ENCODE measurements at regions not wholly inside any gene's neighbourhood (a gene's known extent, or its start where the extent isn't known, plus 50 kb on each side); places are given as distances from the start of the nearest gene placed in this dataset.

DNA sequence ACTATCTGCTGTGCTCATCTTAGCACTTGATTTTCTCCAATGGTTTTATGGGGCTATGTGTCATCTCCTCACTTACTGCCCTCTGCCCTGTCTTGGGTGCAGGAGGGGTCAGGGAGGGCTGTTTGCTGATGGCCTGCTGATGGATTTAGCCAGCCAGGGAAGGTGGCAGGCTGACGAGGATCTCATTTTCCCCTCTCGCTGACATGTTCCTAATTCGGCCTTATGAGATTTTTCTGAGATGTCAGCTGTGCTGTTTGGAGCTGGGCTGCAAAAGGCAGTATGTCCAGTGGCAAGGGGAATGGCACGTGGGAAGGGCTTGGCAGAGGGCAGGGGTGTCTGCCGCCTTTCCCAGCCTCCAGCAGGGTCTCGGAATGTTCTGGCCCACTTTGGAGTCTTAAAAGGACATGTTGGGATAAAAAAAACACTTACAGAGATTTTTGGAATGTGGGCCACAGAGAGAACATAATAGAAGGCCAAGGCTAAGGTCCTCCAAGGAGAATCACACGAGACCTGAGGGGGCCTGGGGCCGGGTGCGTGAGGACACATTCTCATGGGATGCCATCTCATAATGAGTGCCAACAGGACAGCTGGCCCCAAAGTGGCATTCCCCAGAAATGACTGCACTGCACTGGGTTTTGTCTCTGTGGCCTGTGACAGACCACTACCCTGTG lies 303.8 kb downstream of the TLE3 start:
- DNase-seq (ENCODE audit: low spot score) = peak; percentile 33

DNA sequence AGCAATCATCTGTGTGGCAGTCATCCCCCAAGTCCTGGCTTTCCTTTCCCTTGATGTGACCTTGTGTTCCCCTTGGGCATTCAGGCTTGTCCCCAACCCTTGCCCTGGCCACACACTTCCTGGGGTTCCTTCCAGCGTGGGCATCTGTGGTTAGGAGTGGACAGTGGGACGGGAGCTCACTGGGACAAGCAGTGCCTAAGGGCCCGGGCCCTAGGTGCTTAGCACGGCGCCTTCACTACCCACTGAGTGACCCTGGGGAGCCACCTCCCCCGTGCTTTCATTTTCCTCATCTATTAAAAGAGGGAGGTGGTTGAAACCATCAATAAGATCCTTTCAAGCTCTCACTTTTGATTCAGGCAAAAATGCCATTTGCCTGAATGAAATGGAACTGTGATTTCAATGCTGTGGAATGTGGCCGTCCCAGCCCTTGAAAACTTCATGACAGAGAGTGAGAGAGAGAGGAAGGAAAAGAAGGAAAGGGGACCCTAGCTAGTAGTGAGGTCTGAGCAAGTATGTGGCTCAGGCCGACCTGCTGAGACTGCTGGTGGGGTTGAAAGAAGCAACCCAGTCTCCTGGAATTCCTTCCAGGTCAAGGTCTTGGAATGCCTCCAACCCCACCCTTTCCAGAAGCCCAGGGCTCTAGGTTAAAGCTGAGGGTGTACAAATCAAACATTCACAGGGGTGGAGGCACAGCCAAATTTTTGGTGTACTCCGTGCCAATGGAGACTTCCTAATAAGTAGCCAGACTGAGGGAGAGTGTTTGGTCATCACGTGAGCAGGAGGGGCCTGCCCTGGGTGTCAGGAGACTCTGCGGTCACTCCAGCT lies 302.9 kb downstream of the TLE3 start:
- DNase-seq (ENCODE audit: low spot score) = peak; percentile 78

DNA sequence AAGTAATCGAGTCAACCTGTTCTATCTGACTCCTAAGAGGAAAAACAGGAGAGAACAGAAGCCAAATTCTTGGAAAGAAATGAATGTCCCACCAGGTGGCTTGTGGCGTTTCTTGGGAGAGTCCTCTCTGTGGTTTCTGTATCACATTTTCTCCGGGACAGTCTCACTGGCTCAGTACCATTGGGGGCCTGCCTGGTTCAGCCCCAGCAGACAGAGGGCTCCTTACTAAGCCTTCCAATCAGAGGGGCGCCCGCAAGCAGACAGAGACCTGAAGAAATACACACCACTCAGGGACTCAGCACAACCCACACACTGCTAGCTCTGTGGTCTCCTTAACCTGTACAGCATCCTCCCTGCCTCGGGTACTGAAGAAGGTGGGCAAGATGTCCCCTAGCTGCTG lies 302.1 kb downstream of the TLE3 start:
- no peak for DNase-seq (ENCODE audit: low spot score)

DNA sequence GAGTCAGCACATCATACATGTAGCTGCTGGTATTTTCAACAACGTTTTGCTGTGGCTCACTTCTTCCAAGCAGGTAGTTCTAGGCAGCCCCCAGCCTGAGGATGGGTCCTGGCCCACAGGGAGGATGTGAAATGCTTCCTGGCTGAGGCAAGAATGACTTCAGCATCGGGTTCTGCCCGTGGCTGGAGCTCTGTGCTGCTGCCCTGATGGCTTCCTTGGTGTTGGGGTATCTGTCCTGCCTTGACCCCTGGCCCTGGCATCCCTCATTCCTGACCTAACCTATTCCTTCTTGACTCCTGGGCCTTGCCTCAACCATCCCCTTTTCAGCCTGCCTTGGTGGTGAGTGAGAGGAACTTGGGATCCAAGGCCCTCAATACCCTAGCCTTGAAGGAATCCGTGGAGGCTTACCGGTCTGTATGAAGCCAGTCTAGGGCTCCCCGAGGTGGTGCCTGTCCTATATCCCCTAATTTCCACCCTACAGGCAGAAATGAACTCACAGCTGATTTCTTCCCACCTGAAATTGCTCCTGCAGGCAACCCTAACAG lies 300.6 kb downstream of the TLE3 start:
- DNase-seq (ENCODE audit: low spot score) = no peak

DNA sequence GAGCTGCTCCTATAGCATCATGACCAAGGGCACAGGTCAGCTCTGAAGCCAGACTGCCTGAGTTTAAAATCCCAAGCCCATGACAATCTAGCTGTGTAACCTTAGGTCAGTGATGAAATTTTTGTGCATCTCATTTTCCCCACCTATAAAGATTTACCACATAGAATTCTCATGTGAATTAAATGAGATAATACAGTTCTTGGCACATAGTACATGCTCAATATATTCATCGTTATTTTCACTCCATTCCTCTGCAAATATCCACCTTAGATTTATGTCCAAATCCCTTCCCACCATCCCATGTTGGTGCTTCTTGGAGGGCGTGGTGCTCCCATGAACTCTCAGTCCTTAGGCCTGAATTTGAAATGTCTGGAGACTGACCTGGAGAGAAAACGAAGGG lies 300.1 kb downstream of the TLE3 start:
- no peak for DNase-seq (ENCODE audit: low spot score)

DNA sequence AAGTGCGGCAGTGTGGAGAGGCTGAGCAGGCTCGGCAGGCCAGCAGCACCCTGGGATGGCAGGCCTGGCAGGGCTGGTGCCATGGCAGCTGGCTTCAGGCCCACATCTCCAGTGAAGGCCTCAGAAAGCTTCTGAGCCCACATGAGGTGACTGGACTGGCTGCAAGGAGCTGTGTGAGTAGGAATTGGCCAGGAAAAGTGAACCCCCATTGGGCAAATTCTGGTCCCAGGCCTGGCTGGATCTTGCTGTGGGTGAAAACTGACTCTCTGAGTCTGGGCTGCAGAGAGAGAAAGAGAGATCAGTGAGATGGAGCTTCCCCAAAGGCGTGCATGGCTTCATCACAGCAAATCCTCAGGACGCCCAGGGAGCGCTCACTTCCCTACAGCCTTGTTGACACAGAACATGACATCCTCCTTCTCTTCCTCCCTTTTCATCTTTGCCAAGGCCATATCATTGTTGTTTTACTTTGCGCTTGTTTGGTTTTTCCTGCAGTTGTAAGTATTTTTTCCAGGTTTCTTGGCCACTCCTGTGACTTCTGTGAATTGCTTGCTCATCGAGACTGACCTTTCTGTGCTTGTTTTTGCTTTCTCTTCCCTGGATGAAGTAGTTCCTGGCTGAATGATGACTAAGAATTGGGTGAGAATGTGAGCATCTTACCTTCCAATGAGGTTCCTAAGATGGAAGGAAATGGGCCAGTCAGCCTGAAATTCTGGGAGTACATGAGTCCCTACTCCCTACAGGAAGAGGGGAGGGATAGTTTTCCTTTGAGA lies 299.1 kb downstream of the TLE3 start:
- DNase-seq (ENCODE audit: low spot score) = no peak

DNA sequence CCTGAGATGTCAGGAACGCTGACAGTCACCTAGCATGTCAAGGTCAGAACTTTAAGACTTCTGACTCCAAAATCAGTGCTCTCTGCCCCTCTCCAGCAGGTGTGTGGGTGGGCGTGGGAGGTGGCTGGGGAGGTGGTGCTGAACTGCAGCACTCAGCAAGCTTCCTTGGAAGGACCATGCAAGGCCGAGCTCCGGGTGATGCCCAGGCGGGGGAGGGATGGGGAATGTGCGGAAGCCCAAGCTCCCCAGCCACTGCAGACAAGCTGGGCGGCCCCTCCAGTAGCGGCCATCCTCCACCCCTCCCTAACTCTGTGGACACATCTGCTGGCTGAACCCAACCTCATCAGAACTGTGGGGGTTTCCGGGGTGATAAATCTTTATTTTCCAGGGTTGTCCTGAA lies 296.6 kb downstream of the TLE3 start:
- DNase-seq (ENCODE audit: low spot score) = no peak

DNA sequence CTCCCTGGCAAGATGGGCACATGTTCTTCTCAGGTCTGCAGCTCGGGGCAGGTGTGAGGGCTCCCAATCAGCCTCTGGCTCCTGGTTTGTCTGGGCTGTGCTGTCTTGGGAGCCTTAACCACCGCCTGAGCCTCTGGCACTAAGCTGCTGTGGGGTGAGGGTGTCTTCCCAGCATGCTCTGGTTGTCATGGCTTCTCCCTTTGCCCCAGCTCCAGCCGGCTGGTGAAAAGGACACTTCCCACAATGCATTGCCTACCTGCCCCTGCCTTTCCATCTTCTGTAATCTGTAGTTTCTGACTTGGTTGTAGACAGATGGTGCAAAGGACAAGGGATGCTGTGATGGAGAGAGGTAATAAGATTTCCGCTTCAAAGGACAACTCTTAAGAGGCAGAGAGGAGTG lies 295.3 kb downstream of the TLE3 start:
- DNase-seq (ENCODE audit: low spot score) = no peak

DNA sequence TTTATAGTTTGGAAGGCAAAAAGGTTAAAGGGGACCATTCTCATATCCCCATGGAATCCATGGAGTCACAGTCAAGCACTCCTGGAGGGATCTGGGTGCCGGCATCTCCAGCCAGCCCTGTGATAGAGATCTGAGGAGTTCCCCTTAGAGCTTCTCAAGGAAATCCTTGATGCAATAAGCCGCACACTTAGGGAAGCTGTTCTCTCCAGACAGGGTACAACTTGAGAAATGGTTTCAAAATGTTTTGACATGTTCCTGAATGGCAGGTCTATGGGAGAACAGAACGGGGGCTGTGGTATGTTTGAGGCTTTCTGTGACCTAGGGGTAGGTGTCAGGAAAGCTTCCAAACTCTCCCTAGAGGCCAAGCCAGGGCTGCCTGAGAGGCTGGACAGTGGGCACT lies 292.9 kb downstream of the TLE3 start:
- DNase-seq (ENCODE audit: low spot score) = no peak

DNA sequence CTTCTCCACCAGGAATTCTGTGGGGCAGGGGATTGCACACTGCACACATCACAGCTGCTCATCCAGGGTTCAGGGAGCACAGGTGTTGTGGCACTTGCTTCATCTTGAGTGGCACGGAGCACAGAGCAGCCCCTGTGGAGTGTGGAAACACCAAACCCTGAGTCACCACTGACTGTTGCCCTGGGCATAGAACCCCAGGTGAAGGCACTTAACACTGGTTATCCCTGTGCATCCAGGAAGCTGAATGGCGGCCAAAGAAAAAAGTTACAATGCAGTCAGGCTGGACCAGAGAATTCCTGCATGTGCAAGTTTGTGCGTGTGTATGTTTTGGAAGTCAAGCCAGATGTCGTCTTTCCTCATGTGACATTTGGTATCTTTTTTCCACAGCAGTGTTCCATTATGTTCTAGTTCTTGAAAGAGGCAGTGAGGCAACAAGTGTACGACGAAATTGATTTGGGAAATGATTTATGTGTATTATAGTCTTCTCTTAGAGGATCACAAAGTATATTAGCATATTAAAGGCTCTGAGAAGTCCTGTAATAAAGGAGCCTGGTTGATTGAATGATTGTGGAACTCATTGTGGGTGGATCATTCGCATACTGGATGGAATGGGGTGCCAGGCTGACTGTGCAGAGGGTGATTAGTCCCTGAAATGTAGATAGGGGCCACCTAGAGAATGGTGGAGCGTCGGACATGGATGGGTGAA lies 292.3 kb downstream of the TLE3 start:
- DNase-seq (ENCODE audit: low spot score) = no peak

DNA sequence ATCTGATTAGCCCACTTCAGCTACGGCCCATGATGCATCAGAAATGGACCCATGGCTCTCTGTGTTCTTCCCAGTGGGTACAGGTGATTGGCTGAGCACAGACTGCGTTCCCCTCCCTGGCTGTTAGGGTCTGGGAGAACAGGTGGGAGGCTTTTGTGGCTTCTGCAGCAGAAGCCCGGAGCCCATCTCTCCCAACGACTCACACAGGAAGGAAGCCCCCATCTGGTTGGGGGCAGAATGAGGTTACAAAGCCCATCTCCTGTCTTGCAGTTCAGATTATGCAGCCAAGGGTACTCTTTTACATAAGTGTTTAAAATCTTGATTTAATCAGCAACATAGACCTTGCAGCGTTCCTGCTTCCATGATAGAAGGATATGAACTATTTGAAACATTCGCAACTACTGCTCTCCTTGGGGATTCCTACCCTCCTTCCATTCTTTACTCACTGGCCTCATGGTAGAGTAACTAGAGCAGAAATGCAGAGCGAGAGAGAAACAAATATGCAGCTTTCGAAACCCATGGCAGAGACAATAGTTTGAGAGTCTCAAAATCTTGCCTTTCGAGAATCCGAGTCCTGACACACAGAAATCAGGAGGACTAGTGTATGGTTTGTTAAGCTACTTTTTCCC lies 291.3 kb downstream of the TLE3 start:
- no peak for DNase-seq (ENCODE audit: low spot score)

DNA sequence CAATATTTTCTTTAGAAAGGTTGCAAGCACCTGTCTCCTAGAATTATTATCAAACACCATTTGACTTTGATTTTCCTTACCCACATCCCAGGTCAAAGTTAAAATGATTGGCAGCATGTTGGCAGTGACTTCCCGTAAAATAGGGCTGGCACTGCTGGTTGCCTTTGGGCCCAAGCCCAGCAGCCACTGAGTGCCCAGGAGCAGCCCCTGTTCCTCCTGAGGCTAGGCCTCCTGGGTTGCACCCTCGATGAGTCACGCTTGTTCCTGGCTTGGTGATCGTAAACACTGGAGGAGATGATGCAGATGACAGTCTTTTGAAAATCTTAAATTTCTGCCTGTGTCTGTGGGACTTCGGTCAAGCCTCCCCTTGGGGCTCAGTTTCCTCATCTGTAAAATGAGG lies 290.0 kb downstream of the TLE3 start:
- DNase-seq (ENCODE audit: low spot score) = peak; percentile 66

DNA sequence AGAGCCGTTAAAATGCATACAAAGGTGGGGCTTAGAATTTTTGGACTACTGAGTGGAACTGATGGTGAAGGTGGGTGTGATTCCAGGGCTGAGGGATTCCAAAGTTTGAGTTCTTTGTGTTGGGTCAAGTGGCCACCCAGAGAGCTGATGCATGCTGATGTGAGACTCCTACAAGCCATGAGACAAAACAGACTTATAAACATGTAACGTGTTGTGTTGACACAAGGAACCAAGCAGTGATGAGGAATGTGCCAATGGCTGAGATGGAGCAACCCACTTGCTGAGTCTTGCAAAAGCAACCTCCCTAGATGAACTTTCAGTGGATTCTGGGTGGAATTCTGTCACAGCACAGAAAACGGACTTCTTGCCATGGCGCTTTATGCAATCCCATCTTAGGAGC lies 289.0 kb downstream of the TLE3 start:
- no peak for DNase-seq (ENCODE audit: low spot score)

DNA sequence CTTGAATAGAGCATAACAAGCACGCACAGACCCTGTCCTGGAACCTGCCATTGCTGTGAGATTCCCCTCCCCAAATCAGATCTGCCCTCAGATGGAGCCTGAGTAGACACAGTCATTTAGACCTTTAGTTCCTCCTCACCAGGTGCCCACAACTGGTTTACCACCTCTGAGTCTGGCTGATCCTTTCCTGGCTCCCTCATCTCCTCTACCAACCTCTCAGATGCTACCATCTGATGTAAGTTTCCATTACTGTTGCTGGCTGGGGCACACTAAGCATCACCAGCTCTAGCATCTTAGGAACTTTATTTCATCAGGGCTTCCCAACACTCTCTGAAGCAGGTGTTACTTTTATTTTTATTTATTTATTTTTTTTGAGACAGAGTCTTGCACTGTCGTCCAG lies 288.3 kb downstream of the TLE3 start:
- no peak for DNase-seq (ENCODE audit: low spot score)

DNA sequence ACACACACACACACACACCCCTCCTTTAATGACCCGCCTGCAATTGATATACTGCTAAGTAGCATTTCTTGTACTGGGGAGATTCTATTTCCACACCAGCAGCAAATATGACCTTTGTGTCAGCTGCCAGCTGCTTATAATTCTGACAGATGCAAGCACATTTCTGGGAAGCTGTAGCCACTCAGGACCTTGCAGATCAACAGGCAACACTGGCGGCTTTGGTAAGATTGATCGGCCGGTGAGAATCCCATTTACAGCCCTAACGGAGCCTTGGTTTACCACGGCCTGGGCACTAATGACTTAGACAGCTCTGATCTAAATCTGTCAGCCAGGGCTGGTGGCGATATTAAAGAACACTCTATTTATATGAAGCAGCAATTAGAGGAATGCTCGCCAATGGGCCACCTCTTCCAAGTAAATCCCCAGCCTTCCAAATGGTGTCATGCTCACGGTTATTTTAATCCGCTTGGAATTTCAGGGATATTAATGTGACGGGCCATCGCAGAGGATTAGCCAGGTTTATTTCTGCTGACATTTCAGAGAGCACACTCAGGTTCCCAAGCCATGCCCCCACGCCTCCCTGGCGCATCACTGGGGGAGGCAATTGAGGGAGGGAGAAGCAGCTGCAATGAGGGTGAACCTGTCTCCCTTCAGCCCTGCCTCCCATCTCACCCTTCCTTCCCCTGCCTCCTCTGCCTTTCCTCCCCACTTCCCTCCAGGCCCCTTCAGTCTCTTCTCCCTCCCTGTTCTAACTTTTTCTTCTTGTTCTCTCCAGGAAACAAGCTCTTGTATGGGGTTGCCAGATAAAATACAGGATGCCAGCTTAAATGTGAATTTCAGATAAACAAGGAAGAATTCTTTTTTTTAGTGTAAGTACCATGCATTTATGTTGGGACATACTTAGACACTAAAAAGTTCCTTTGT lies 287.0 kb downstream of the TLE3 start:
- no peak for DNase-seq (ENCODE audit: low spot score)

DNA sequence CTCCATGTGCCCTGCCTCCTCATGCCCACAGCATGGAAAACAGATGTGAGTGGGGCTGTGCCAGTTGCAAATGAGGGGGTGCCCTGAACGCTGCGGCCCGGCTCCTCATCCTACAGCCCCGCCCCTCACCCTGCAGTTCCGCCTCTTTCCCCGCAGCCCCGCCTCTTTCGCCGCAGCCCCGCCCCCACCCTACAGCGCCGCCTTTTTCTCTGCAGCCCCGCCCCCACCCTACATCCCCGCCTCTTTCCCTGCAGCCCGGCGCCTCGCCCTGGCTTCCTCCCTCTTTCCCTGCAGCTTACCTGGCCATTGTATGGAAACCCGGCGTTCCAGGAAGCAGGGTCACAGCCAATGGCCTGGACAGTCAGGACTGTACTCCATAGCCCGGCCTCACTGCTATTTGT lies 284.9 kb downstream of the TLE3 start:
- peak; percentile 37 for DNase-seq (ENCODE audit: low spot score)

DNA sequence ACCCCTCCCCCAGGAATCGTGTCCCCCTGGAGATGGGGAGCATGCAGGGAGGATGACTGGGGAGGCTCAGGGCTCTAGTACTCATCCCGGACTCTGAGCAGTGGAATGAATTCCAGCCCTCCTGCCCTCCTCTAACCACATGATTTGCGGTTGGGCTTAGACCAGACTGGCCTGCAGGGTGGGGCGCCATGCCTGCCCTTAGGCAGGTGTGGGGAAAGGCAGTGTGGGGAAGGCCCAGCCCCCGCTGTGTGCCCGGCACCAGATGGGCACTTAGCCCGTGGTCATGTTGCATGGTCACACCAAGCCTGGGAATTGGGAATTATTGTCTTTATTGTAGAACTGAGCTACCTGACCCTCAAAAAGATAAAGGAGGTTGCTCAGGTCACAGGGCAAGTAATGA lies 283.8 kb downstream of the TLE3 start:
- no peak for DNase-seq (ENCODE audit: low spot score)

DNA sequence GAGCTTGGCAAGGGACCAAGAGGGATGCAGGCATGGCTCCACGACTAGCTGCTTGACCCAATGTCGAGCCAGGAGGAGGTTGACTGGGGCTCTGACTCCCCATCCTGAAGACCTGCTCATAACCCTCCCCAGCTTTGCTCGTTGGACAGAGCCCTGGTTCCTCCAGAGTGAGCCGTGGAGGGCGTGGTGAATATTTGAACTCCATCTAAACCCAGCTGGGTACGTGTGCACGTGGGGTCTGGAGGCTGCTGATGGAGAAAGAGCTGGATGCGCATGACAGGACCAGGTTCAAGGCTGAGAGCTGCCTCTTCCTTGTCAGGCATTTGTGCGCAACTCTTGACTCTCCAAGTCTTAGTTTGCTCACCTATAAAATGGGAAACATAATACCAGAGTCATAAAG lies 282.8 kb downstream of the TLE3 start:
- DNase-seq (ENCODE audit: low spot score) = no peak

DNA sequence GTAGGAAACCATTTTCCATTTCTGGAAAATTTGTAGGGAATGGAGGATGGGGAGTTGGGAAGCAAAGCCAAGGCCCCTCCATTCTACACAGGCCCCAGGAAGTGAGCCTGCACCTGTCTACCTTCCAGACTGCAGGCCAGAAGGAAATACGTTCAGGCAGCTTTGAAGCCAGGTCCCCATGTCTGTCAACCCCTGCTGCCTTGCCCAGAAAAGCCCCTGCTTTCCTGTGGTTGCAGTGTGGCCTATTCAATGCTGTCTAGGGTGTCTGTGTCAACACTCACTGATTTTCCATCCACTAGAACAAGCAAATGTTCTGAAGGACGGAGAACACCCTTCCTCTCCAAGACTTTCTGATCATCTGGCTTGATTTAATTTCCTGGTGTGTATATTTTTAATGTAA lies 281.9 kb downstream of the TLE3 start:
- no peak for DNase-seq (ENCODE audit: low spot score)

DNA sequence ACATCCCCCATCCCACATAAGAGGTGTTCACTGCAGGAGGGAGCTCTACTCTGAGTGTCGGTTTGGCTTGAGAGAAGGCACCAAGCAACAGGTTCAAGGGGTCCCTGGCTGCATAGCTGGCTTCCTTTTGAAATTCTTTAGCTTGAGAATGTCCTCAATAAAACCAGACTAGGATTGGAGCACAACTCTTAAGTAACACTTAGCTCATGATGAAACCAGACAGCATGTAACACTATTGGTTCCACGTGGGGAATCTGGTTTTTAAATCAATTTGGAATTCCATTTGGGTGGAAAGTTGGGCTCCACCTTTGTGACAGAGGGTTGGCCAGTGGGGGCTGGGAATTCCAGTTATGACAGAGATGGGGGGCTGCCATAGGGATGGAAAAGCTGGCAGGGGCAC lies 281.2 kb downstream of the TLE3 start:
- DNase-seq (ENCODE audit: low spot score) = no peak

DNA sequence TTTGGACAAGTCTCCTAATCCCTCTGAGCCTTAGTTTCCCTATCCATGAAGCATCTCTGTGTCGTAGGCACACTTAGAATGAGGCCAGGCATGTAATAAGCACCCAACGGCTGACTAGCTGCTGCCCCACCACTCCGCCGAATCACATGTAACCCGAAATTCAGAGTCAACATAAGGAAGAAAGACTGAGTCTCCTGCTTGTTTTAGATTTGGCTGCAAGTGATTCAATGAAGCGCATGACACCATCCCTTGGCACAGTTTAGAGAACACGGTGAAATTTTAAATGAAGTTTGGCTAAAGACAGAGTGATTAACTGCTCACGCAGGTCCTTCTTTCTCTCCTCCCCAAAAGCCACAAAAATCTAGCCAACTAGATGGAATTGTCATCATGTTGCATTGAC lies 279.2 kb downstream of the TLE3 start:
- no peak for DNase-seq (ENCODE audit: low spot score)

Measured in AG20443 (cell line).